GM19239 (cell line): ENCODE measurements at regions not wholly inside any gene's neighbourhood (a gene's known extent, or its start where the extent isn't known, plus 50 kb on each side); places are given as distances from the start of the nearest gene placed in this dataset.

Experiments
- DNase-seq: peaks from one replicate; pipeline ENCODE4 v3.0.0; 2011; ENCODE audit warnings: low spot score; ENCODE audit not compliant: insufficient read length
- FAIRE-seq: peaks from 2 replicates; lab custom pipeline; 2011; peaks lifted over from hg19 to GRCh38; lab: Jason Lieb, UNC

DNA sequence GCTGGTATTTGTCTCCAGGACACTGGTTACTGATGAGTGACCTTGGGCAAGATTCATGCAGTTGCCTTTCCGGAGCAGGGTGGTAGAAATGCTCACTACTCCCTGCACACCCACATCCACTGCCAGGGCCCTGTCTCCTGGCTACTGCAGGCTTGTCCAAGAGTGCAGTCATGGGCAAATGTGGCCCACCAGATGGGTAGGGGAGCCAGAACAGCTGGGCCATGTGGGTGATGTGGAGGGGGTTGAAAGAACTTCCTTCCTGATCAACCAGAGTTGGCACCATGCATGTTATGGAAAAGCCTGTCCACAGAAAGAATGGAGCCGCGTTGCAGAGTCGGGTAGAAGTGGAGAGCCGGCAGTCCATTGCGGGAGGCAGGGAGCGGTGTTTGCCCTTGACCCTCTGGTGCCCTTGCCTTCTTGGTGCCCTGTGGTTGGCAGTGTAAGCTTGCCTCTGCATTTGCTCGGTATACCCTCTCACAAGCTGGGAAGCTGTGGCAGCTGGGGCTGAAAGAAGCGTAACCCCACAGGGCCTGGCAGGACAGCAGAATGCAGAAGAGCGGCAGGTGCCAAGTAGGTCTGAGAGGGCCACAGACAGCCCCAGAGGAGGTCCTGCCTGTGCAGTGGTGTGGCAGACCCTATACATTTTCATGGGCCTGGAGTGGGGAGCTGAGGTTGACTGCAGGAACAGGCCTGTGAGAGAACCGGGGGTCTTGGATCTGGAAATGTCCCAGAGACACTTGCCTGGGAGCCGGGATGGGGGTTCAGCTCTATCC lies 253.2 kb downstream of the TFCP2L1 start:
- FAIRE-seq, result no peak

DNA sequence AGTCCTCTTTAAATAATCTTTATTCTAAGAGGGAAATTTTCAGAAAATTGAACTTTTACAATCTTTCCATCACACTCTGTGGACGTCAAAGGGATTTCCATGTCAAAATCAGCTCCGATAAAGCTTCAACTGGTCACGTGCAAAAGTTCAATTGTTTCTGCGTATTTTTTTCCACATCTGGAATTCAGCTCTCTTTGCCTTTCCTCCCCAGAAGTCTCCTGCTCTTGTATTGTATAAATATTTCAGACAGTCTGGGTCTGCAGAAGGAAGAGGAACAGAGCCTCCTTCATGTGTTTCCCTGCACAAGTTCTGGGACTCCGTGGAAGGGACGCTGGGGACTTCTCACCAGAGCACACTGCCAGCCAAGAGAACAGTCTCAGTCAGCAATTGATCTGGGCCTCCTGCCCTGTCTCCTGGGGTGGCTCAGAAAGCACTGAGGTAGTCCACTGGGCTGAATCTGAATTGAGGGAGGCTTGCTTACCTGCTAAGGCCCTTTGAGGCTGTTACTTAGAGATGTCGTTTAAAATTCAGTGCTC lies 251.5 kb downstream of the TFCP2L1 start:
- DNase-seq (no peak), FAIRE-seq (no peak)

More for the DNA sequence above, 253.2 kb downstream of the TFCP2L1 start:
- DNase-seq, result no peak

DNA sequence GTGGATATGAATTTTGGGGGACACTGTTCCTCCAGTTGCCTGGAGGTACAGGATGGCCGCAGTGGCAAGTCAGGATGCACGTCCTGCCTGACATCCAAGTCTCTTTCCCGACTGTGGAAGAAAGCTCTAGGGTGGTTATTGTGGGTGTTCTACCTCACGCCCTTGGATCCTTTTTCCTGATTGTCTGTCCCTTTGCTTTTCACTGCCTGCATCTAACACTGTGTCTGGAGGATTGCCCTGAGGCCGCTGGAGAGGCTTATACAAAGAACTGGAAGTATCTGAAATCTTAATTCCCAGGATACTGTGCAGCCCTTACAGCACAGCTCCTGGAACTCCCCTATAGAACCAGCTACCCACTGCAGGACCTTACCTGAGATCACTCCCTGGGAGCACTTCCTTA lies 250.5 kb downstream of the TFCP2L1 start:
- FAIRE-seq (no peak), DNase-seq (no peak)

DNA sequence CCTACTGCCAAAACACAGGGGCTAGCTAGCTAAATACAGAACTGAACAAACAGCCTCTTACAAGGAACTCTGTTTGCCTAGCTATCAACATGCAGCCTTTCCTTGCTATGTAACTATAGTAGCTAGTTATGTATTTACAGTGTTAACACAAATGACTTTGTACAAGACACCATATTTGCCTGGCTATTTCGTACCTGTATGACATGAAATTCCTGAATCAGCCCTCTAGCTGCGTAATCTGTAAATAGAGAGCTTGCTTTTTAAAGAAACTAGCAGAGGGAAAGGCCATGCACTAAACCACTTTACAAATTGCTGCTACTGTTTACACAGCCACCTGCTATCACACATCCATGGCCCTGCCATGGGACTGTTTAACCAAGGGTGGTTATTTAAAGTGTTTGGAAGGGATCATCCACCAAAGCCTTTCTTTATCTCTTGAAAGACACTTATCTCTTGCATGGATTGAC lies 248.7 kb downstream of the TFCP2L1 start:
- no peak for FAIRE-seq

DNA sequence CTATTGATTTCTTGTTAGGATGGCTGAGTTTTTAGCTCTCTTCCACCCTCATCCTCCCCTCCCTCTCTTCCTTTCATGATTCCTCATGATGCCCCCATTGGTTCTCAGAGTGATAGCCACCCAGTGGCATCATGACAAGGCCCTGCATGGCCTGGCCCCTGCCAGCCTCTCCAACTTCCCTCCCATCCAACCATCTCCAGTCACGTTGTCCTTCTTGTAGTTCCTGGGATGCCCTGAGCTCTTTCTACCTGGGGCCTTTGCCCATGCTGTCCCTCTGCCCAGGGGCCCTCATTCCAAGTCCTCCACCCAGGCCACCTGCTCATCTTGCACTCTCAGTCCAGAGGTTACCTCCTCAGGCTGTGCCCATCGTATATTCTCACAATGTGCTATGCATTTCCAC lies 247.5 kb downstream of the TFCP2L1 start:
- no peak for FAIRE-seq
- no peak for DNase-seq

More for the DNA sequence above, 248.7 kb downstream of the TFCP2L1 start:
- DNase-seq, result no peak

DNA sequence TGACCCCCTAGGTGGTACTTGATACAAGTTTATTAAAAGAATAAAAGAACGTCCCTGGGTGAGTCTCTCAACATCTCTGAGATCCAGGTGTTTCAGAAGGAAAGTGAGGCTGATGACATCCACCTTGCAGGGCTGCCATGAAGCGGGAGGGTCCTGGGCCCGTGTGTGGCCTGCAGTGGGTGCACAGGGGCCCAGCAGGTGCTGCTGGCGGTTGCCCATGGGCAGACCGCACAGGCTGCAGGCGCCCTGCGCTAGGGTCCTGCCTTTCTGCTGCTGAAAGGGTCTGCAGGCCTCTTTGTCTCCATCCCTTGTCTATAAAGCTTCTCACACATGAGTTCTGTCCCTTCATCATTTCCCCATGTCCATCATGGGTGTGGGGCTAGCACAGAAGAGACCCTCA lies 247.0 kb downstream of the TFCP2L1 start:
- DNase-seq (no peak), FAIRE-seq (no peak)

DNA sequence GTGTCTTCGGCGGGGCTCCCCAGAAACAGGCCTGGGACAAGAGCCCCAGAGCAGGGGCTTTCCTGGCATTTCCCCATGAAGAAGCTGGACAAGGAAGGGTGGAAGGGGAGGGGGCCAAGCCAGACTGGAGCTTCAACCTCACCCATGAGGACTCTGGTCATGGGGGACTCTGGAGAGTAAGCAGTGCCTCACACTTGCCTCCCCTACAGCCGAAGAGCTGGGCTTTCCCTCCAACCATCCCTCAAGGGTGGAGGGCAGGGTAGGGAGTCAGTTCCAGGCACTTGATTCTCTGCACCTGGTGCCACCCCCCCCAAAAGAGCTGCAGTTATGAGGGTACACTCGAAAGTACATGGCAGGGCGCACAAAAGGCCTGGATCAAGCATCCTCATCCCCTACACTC lies 246.6 kb downstream of the TFCP2L1 start:
- no peak for FAIRE-seq
- DNase-seq, result no peak

DNA sequence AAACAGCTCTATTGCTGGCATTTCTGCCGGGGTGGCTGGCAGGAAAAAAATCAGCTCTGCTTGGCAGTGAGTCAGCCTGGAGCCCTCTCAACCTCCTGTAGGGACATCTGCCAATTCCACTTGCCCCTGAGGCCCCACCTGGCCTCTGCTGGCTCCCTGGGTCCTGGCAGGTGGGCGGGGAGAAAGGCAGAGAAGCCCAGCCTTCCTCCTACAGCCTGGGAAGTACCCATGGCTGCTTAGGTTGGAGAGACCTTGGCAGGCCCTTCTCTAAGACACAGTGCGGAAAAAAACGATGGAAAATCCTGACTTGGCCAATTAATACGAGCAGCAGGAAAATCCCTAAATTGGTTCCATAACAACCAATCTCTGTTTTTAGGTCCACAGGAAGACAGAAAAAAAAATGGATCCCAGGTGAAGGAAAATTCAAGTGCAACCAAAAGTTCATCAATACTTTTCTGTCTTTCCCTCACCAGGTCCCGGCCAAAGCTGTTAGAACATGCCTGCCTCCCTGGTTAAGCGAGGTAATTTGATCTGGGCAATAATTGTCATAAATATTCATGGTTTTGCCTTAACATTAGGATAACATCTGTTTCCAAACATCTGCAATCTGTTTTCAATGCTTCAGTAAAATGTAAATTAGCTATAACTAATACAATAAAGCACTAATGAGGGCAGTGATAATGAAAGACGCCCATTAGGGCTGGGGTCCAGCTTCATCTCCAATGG lies 245.9 kb downstream of the TFCP2L1 start:
- FAIRE-seq (no peak), DNase-seq (no peak)

DNA sequence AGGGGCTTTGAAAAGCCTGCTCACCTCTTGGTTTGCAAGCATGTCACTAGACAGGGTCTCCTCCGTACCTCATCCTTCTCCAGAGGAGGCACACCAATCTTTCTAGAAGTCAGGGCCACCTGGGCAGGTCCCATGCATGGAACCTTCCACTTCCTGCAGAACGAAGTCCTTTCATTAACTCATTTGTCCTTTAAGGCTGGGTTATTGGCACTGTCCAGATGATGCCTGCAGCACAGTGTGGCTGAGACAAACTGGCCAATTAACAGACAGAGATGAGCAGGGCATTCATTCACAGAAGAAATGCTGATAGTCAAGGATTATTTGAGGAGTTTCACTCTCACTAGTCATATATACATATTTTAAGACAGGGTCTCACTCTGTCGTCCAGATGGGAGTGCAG lies 245.3 kb downstream of the TFCP2L1 start:
- no peak for FAIRE-seq
- no peak for DNase-seq

DNA sequence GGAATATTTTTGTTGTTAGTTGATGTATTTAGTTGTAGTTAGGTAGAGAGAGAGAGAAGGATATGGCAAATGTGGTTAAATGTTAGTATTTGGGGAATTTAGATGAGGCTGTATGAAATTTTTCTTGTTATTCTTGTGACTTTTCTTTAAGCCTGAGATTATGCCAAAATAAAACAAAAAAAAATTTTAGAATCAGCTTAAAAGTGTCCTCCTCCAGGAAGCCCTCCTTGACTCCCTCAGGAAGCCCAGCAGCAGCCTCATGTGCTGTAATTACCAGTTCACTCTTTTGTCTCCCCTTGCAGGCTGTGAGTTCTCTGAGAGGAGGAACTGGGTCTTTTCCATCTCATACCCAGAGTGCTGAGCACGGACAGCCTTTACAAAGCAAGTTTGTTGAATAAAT lies 243.5 kb downstream of the TFCP2L1 start:
- no peak for DNase-seq
- no peak for FAIRE-seq

DNA sequence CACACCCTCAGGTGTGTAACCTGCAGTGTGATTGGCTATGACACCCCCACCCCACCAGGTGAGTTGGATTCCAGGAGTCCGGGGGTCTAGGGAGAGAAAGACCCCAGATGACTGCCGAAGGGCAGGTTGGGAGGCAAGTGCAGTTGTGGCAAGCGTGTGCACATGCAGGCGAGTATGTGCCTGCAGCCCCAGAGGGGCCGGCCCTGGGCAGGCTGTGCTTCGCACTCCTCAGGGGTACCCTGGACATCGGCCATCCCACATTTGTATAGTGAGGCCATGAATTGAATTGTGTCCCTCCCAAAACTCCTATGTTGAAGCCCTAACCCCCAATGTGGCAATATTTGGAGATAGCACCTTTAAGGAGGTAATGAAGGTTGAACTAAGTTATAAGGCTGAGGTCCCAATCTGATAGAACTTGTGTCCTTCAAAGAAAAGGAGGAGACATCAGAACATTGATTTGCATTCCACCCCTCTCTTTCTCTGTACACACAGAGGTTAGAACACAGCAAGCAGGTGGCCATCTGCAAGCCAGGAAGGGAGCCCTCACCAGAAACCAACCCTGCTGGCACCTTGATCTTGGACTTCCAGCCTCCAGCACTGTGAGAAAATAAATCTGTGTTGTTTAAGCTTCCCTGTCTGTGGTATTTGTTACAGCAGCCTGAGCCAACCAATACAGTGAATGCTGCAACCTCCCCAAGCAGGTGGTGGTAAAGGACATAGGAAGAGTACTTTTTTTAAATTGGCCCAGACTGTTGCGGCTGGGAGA lies 241.8 kb downstream of the TFCP2L1 start:
- DNase-seq, result no peak
- no peak for FAIRE-seq

DNA sequence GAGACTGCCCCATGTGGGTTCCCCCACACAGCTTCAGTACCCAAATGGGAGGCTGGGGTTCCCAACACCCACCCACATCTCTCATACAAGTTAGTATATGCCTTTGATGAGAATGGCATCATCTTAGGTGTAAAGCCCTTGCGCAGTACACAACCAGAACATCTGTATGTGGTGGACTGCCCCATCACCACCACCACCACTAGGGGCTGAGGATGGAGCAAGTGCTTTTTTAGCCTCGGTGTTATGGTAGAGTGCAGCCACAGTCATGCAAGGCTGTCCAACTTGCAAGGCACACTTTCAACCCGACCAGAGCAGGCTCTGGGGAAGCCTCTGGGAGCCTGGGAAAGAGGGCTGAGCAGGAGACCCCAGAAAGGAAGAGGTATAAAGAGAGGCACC lies 241.2 kb downstream of the TFCP2L1 start:
- DNase-seq (no peak), FAIRE-seq (no peak)

DNA sequence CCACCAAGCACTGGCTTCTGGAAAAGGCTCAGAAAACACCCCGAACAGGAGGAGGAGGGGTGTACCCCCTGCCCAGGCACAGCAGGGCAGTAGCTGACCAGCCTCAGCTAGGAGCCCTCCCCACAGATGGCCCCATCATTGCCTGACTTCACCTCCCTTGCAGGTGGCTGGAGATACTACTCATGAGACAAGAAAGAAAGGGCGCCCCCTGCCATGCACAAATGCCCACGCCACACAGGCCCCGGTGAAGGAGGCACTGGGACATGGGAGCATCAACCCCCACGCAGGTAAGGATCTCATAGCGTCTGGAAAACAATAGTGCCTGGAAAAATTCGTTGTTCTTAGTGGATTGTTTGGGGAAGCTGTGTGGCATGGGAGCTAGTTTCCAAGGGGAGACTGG lies 240.6 kb downstream of the TFCP2L1 start:
- DNase-seq, result no peak
- FAIRE-seq, result no peak

DNA sequence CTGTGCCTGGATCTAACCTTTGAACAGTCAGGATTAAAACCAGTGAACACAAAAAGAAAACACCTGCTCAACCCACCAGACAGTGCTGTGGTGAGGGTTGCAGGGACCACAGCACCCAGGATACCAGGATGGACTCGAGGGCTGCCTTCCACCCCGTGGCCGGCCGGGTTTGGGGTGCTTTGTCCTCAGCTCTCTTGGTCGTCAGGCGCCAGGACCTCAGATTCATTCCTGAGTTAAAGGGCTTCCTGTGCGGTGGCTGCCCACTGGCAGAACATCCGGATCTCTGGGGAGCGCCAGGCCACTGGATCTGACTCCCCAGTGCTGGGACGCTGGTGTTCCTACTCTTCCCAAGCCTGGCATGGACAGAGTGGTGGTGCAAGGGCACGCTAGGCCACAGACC lies 239.8 kb downstream of the TFCP2L1 start:
- no peak for DNase-seq
- no peak for FAIRE-seq

DNA sequence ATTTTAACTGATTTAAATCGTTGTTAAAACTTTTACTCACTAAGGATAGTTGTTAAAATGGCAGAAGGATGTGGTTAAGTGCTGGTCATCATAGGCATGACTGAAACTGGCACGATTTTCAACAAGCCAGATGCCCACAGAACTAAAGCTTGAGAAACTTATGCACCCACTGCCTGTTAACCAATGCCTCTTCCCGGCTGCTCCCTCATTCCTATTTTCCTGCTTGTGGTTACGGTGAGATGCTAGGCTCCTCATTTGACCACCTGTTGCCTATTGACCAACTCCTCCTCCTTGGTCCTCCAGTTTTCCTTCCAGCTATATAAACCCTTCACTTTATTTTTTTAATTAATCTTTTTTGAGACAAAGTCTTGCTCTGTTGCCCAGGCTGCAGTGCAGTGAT lies 238.7 kb downstream of the TFCP2L1 start:
- DNase-seq (no peak), FAIRE-seq (no peak)

DNA sequence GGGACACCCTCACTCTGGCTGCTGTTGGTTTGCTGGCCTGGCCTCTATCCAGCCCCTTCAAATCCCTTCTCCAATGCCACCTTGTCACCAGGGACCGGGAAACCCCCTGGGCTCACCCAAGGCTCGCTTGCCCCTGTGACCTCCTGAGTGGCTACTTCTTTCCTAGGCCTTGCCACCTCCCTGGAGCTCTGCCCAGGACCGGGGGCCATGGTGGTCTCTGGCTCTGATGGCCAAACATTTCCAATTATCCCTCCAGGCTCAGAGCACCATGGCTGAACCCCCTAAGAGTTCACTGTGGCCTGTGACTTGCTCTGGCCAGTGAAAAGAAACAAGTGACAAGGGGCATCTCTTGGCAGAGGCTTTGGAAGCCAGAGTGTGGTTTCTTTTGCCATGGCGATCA lies 237.6 kb downstream of the TFCP2L1 start:
- FAIRE-seq, result no peak
- DNase-seq, result no peak

DNA sequence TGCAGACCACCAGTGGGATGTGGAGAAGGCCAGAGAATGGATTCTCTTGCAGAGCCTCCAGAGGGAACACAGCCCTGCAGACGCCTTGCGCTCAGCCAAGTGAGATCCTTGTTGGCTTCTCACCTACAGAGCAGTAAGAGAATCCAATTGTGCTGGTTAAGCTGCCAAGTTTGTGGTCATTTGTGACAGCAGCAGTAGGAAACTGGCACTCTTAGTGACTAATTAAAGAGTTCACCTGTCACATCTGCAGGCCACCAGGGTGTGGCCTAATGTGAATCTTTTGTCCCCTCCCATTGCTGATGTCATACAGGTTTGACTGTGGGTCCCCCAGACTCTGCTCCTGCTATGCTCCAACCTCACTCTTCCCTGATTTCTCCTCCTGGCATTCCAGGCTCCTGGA lies 235.9 kb downstream of the TFCP2L1 start:
- DNase-seq (no peak), FAIRE-seq (no peak)

DNA sequence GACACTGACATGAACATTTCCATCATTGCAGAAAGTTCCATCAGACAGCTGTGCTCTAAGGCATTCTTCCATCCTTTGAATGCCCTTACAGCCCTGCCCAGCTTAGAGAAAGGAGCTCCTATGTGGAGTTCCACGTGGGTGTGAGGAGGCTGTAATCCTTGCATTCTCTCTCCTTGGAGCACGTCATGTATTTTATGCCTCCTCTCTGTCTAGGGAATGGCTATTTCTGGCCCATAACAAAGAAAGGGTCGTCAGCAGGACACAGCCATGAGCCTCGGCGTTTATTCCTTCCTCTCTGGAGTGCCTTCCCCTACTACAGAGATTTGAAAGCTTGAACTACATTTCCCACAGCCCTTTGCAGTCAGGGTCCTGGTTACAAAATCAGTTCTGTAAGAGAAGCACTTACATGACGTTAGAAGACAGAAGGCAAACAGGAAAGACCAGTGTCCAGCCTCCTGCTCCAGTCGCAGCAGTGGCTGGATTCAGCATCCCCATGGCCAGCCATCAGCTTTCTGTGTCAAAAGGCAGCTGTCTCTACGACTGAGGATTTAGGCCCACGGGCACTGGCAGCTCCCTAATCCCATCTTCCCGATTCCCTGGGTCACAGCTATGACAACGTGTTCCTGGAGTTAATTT lies 234.9 kb downstream of the TFCP2L1 start:
- FAIRE-seq (no peak), DNase-seq (no peak)

DNA sequence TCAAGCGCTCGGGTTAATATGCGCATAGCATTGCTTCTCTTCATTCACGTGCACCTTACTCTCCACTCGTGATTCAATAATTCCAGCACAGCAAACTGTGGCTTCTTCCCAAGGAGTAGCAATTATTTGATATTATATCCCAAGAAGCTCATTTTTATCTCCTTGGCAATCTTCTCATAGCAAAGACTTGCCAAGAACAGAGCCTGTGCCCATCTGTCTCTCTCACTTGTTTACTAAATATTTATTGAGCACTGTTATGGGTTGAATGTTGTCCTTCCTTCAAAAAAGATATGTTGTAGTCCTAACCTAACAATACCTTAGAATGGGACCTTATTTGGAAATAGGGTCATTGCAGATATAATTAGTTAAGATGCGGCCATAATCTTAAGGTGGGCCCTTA lies 233.7 kb downstream of the TFCP2L1 start:
- no peak for DNase-seq
- FAIRE-seq, result no peak

DNA sequence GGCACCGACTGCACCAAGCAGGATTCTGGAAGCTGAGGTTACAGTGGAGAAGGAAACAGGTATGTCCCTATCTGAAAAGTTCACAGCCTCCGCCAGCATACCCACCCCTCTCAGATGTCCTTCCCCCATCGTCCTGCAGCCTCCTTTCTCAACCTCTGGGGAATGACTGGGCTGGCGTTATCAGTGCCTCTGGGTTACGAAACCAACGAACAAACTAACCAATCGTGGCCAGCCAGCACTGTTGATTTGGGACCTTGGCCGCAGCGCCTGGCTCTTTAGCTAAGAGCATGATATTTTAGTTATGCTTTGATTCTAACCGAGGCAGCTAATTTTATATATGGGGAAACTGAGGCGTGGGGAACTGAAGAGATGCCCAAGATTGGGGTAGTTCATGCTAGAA lies 233.0 kb downstream of the TFCP2L1 start:
- DNase-seq (no peak), FAIRE-seq (no peak)
